HG03095 (cell line): ENCODE measurements at regions not wholly inside any gene's neighbourhood (a gene's known extent, or its start where the extent isn't known, plus 50 kb on each side); places are given as distances from the start of the nearest gene placed in this dataset.
"Not testable (repeated sequence)": the region's sequence is repeated elsewhere in the genome, so short reads cannot be mapped to it uniquely, and the experiment has no call there.

ENCODE experiments used
- ATAC-seq: cut with Tn5 transposase; IDR thresholded peaks from one replicate; pipeline ENCODE4 v1.9.1; 2021; ENCODE audit warnings: moderate library complexity; ENCODE audit not compliant: unreplicated experiment

DNA sequence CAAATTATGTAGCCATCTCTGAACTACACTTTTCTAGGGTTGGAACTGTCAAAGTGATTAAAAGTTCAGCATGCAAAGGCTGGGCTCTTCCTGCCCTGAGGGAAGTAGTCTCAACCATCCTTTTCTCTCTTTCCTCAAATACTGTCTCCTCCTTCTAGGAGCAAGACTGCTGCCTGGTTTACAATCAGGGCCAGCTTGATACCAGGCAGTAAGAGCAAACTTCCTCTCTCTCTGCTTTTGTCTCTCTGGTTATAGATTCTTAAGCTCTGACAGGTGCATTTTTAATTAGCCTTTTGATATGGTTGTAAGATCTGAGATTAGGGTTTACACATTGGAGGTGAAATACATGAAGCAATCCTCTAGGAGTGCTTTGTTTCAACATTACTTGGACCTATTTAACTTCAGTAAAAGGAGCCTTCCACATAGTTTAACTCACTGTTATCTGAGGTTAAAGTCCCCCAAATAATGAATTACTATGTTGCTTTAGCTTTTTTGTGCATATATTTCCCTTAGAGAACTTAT, 436.1 kb downstream of the SPATA31D1 start:
- no peak for ATAC-seq

DNA sequence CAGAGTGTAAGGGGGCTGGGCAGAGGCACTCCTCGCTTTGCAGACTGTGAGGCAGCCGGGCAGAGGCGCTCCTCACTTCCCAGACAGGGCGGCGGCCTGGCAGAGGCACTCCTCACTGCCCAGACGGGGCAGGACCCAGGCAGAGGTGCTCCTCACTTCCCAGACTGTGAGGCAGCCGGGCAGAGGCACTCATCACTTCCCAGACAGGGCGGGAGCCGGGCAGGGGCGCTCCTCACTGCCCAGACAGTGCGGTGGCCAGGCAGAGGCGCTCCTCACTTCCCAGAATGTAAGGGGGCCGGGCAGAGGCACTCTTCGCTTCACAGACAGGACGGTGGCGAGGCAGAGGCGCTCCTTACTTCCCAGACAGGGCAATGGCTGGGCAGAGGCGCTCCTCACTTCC, 442.5 kb downstream of the SPATA31D1 start:
- ATAC-seq: no peak

DNA sequence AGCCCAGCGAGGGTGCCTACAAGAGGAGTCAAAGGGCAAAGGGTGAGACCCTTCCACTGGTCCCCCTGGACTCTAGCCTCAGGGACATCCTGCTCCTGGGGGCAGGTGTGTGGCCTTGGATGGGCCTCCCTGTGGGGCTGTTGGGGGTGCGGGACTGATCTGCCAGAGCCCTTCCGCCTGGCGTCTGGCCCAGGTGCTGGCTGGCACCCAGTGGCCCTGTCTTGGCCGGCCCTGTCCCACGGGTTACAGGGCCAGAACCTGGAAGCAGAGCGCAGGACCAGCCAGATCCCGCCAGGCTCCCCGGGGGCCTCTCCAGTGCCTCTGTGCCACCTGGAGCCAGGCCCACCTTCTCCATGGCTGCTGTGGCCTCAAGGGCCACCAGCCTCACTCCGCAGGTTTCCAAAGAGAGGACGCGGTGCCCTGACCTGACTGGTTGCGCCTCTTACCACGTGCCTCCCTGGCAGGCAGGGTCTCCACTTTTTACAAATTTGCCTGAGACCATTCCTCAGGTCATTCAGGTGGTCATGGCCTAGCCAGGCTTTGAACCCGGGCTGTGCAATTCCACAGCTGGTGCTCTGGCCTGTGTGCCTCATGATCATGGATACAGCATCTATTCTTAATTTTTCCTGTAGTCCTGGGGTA, 444.8 kb downstream of the SPATA31D1 start:
- ATAC-seq: not testable (repeated sequence)

DNA sequence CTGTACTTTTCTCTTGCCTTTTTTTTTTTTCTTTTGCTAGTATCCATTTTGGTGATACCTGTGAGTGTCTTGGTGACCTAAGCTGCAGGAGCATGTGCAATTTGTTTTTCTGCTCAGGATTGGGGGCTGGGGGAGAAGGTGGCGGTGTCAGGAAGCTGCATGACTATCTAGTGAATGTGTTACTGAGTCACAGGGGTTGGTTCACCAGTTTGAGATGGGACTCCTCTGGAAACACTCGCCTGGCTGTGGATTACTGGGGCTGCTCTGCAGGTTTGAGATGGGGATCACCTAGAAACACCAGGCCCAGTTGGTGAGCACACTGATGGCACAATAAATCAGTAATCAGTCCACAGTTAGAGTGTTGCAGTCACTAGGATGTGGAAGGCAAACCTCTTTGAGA, 447.9 kb downstream of the SPATA31D1 start:
- ATAC-seq: no peak

DNA sequence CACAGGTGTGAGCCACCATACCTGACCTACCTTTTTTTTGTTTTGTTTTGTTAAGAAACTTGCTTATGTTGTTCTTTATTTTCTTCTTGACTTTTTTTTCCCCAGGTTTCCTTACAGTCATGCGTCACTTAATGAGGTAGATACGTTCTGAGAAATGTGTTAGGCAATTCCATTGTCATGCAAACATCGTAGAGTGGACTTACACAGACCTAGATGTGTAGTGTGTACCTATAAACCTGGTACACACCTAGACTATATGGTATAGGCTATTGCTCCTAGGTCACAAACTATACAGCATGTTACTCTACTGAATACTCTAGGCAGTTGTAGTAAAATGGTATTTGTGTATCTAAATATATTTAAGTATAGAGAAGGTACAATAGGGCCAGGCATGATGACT, 448.6 kb downstream of the SPATA31D1 start:
- not testable (repeated sequence) for ATAC-seq

DNA sequence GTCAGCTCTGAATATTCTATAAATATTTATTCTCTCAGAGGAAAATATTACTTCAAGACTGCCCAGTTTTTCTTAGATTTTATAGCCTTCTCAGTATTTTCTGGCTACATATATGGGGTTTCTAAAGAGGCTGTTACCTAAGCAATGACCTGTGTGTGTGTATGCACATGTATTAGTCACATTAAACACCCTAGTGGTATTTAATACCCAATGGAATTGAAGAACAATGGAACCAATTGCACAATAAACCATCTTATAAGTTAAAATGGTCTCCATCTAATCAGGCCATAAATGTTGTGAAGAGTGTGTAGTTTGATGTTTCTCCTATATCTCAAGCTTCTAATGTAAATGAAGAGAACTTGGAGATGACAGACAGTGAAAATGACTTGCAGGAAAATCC, 450.0 kb downstream of the SPATA31D1 start:
- ATAC-seq: no peak

DNA sequence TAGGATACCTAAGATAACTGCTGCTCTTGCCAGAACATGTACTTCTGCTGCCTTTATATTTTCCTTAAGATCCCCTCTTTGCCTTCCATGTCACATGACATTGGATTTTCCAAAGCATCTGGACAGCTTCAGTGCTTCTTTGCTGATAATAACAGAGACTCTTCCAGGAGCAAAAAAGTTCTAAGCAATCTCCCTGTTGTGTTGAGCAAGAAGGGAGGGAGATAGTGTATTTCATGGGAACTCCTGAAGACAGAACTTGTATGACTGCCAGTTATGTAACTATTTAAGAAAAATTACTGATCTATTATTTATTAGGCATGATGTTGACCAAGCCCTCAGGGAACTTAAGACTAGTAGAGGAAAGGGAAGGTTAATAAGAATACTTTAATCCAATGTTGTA, 454.7 kb downstream of the SPATA31D1 start:
- ATAC-seq: no peak

DNA sequence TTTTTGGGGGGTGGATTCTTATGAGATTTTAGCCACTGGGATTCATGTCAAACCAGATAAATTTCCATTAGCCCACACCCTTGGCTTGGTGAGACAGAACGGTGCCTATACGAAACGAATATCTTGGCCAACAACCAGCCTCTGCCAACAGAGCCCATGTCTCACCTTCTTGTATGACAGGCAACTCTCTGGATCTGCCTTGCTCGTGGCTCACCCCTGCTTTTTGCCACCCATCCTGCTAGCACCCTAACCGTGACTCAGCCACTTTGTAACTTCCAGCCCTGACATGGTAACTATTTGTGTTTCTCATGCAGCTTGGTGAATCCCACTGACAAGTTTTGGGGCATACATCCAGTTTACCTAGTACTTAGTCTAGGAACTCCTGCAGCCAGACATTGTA, 457.0 kb downstream of the SPATA31D1 start:
- ATAC-seq: no peak

DNA sequence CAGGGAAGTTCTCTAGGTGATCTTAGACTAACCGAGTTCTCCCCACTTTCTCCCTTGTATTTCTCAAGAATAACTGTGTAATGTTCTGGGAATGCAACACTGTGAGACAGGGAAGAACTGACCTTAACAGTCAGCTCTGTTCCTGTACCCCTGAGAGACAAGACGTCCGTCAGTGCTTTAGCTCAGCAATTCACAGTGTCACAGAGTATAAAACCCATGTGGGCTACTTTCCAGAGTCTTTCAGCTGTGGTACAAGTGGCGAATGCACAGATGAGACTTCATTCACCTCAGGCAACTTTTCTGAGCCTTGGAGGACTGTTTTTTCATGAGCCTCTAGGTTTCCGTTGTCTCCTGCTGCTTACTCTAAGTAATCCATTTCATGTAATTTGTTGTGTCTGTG, 458.8 kb downstream of the SPATA31D1 start:
- ATAC-seq: no peak

DNA sequence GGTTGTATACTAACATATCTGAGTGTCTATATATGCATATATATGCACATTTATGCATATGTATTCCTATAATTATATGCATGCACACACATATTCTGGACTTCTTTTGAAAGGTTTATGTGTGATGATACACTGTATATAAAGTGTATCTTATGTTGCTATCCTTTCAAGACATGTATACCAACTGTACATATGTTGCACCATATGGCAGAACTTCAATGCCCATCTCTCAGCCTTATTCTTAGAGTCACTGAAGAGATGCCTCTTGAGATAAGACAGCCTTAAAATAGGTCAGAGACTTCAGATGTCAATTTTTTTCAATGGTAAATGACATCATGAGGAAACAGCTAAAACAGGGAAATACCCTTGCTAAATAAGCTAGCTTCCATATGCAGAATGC, 461.4 kb downstream of the SPATA31D1 start:
- ATAC-seq: no peak

DNA sequence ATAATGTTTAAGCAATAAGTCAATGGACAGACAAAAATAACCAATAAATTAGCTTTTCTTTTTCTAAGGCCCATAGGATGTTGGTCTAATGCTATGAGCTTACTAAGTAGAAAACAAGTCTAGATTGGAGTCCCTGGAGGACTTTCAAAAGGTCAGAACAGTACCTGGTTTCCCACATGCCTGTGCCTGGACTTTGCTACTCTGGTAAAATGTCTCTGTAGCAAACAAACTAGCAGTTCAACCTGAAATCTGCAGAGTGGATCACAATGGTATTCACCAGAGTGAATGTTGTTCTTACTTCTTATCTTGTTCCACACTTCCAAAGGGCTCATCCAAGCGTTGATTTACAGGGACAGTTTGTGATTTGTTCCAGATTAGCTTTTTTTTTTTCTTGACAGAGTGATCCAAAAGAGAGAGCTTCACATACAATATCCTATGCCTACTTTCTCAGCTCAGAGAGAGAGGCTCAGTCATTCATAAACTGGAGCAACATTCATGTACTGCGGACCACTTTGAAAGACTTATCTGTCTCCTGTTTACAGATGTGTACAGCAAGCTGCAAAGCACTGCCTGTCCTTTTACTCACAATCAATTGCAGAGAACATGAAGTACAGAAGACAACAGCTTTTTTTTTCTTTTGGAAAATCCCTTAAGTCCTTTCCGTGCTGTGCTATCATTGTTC, 466.1 kb downstream of the SPATA31D1 start:
- no peak for ATAC-seq

DNA sequence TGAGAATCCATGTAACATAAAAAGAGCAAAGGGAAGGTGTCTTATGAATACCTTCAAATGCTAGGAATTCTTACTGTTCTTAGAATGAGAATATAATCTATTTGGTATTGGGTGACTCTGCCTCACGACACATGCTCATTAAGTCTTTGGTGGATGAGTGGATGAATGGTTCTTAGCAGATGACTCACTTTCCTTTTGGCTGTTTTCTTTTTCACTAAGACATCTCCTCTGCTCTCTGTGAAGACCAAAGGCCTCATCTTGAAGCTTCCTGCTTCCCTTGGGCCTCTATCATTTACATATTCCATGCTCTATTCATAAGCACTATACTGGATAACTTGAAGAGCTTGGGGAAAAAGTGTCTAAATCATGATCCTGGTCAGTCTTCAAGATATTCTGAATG, 468.1 kb downstream of the SPATA31D1 start:
- no peak for ATAC-seq

DNA sequence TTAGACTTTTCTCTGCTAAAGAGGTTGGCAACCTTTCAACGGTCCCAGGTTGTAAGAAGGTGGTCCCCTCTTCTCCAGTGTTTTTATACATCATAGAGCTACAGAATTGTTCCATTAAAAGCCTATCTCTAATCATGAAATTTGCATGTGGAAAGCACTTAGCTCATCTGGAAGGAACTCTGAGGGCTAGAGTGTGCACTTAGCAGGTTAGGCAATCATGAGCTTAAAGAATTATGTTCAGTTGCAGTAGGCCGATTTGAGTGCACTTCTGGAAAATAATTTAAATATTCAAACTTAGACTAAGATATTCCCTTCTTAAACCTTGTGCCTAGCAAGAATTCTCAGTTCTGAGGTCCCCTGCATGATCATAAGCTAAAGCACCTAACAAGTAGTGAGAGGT, 468.7 kb downstream of the SPATA31D1 start:
- ATAC-seq: no peak

DNA sequence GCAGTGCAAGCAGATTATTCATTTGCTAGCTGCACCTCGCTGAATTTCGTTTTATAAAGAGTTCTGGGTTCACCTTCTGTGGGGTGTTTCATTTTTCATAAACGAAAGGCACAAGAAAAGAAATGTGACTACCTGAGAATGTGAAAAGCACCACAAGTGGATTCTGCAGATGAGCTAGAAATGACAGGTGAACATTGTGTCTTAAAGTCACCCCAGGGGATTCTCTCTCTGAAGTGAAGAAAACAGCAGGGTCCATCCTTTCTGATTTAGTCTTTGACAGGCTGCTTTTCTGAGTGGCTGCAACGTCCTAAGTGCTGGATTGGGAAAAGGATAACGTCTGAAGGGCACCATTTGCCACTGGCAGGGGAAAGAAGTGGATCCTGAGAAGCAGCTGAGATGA, 469.3 kb downstream of the SPATA31D1 start:
- ATAC-seq: no peak

DNA sequence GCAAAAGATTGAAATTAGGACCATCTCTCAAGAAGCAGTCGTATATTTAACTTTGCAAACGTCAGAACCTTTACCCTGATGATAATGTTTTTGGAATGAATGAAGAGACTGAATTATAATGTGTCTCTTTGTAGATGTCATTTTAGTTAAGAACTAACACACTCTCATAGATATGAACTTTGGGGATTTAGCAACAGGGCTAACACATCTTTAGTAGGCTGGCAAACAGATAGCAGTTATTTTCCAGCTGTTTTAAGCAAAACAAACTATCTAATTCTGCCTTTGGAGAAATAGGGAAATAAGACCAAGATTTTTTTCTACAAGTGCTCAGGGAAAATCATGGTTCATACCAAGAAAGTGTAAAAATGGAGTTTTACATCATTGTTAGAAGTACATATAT, 469.7 kb downstream of the SPATA31D1 start:
- no peak for ATAC-seq

DNA sequence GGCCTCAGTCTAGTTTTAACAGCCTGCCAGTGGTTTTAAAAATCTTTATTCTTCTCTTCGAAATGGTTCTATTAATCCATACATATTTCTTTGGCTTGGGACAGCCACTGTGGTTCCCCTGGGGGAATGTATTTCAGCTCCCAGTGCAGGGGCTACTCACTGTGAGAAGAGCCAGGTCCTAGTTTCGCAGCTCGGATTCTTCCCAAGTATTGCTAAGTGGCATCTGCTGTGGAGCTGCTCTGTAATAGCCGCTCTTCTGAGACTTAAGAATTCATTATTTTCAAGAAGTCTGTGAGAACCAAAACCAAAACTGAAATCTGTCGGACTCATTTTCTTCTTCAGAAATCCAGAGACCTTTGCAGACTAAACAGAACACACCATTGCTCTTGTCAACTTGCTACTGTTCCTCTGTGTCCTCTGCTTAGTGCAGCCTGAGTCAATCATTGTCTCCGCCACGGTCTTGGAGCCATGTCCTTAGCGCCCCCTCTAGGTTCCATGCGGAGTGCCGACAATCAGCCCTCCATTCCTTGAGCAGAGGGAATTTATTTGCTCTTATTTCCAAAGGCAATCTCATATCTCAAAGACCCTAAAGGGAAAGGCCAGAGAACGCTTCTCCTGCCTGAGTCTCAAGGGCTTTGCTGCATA, 478.2 kb downstream of the SPATA31D1 start:
- ATAC-seq: no peak

DNA sequence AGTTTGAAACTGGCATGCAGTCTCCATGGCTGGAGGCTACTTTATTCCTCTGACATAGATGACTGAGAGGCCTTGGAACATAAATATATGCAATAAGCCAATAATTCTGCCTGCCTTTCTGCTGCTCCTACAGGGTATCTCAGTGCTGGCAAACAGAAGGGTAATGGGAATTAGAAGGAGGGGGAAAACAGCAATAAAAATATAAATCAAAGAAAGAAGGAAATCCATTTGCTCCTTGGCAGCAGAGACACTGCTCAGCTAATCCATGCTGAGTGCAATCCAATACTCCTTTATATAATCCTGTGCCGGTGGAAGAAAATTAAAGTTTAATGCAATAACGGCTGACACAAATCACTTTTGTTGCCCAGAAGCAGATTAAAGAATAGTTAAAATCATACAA, 478.9 kb downstream of the SPATA31D1 start:
- no peak for ATAC-seq

DNA sequence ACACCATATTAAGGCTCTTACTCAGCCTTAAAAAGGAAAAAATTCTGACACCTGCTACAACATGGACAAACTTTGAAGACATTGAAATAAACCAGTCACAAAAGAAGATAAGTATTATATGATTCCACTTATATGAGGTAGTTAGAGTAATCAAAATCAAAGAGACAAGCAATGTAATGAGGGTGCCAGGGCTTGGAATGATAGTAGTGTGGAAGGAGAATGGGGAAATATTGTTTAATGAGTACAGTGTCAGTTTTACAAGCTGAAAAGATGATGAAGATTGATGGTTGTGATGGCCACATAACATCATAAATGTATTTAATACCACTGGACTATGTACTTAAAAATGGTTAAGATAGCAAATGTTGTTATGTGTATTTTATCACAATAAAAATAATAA, 485.7 kb downstream of the SPATA31D1 start:
- ATAC-seq: no peak

DNA sequence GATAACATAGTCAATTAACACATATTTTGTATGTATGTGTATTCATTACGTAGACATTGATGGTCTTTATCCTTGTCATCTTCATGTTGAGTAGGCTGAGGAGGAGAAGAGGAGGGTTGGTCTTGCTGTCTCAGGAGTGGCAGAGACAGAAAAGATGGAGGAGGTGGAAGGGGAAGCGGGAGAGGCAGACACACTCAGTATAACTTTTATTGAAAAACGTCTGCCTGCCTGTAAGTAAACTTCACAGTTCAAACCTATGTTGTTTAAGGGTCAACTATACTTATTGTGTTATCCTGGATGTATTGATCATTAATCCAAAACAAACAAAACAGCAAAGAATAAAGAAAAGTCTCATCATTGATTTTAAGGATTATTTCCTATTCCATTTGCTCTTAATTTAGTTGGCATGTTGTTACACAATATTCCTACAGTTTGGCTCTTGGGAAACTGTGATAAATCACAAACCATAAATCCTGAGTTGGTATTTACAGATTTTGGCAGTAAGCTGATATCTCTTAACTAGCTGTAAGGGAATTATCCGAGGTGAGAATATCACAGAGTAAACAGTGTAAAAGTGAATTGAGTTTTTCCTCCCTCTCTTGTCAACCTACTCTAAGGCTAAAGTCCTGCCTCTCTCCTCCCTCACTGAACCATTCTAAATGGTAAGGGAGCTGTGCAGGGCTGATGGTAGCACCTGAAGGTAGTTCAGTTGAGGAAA, 487.2 kb downstream of the SPATA31D1 start:
- ATAC-seq: no peak

DNA sequence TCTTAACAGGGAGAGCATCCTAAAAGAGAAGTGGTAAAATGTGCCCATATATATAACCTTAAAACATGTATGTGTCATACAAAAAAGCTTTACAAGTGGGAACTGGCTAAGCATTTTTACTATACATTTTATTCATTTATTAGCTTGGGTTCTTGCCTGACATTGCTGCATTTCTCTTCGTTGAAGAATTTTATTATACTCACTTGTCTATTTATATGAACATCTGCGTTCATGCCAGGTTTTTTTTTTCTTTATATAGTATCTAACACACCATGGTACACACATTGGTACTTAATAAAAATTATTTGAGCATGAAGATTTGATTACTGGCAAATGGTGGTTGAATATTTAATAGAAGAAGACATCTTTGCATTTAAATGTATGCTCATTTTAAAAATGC, 492.3 kb downstream of the SPATA31D1 start:
- no peak for ATAC-seq

DNA sequence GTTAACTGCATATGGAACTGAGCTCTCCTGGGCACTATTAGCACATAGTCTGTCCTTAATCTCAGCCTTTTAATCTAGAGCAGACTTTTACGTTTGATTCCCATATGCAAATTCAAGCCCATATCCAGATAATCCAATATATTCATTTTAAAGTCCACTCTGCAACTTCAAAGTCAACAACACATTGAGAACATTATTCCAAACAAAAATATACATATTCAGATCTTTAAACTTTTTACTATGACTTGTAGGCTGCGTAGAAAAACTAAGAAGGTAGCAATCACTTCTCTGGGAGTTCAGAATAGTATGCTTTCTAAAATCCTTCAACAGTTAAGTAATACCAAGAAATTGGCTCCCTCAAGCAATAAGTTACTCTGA, 499.4 kb downstream of the SPATA31D1 start:
- ATAC-seq: no peak
